ENCODE measurements at regions not wholly inside any gene's neighbourhood (a gene's known extent, or its start where the extent isn't known, plus 50 kb on each side); places are given as distances from the start of the nearest gene placed in this dataset.
A peak's percentile ranks its signal among the peaks of the same experiment; 100 is the strongest.
"Not testable (repeated sequence)": the region's sequence is repeated elsewhere in the genome, so short reads cannot be mapped to it uniquely, and the experiment has no call there.

DNA sequence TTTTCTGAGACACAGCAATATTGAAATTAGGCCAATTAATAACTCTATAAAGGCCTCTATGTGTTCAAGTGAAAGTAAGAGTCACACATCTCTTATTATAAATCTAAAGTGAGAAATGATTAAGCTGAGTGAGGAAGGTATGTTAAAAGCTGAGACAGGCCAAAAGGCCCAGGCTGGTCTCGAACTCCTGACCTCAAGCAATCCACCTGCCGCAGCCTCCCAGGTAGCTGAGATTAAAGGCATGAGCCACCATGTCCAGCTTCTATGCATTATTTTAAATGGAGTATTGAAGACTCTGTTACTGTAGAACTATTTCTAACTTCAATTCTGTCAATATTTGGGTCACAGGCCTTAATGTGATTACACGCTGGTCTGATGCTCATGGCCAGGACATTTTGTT lies 1706.9 kb downstream of the SPATA31A7 start:
- H3K4me3 Mint-ChIP-seq, H3K9me3 Mint-ChIP-seq, H3K36me3 Mint-ChIP-seq, H3K4me1 Mint-ChIP-seq, H3K27ac Mint-ChIP-seq, H3K27me3 Mint-ChIP-seq: not testable (repeated sequence)

DNA sequence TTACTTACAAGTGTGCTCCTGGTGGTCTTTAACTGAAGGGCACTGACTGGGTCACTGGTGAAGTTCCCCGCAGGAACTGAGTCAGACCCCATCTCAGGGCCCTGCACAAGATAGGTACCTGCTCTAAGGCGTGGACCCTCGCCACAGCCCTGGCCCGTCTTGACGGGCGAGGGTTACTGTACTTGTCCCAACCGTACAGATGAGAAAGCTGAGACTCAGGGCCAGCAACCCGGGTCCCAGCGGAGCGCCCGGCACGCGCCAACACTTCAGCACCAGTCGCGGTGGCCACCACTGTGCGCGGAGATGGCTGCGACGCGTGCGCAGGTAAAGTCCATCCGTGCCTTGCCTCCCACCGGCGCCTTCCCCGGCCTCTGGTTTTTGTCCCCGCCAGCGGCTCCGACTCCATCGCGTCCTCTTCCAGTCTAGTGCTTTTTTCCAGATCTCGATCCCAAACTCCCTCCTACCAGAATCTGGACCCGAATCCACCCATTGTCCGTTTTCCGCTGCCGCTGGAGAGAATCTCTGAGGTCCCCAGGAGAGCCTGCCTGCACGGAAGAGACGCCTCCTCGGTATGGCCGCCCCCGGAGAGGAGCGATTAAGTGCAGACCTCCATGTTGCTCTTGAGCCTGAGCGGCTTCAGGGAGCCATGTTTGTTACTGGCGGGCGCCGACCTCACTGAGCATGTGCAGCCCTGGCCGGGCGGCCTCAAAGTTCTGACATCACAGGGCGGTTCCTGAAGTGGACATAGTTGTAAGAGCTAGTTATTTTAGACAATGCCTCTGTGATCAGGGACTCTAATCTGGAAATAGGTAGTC lies 1707.8 kb downstream of the SPATA31A7 start:
- not testable (repeated sequence) for H3K9me3 Mint-ChIP-seq, H3K4me1 Mint-ChIP-seq, H3K27ac Mint-ChIP-seq, H3K27me3 Mint-ChIP-seq, H3K36me3 Mint-ChIP-seq
- peak overlapping the region; percentile 26 for H3K4me3 Mint-ChIP-seq

DNA sequence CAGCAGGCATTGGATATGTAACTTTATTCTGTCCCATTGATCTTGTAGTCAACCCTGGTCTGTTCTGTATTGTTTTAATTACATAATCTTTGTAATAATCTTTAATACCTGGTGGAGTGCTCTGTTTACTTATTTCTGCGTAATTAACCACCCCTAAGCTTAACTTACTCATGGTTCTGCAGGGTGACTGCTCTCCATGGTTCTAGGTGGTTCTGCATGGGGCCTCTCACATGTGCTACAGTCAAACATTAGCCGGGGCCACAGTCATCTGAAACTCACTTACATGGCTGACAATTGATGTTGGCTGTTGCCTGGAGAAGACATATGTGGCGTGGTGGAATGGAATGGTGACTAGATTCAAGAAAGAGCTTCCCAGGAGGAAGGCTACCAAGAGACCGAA lies 1709.8 kb downstream of the SPATA31A7 start:
- not testable (repeated sequence) for H3K36me3 Mint-ChIP-seq, H3K27me3 Mint-ChIP-seq, H3K4me3 Mint-ChIP-seq, H3K9me3 Mint-ChIP-seq, H3K4me1 Mint-ChIP-seq, H3K27ac Mint-ChIP-seq

DNA sequence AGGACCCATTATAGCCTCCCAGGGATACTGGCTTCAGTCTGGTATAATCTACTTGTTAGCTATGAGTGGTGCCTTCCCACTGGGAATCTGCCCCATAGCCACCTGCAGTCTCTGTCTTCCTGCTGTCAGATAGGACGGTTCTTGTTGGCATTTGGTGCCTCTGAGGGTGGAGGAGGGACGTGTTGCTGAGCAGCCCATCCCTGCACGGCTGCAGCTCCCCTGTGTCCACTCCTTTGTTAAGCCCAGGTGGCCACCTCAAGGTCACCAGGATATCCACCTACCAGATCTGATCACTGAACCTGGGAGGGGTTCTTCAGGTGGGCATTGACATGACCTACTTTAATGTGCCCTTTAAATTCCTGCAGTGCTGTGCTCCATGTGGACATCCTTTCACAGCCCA lies 1714.2 kb downstream of the SPATA31A7 start:
- not testable (repeated sequence) for H3K4me3 Mint-ChIP-seq, H3K27me3 Mint-ChIP-seq, H3K36me3 Mint-ChIP-seq, H3K9me3 Mint-ChIP-seq, H3K4me1 Mint-ChIP-seq, H3K27ac Mint-ChIP-seq

DNA sequence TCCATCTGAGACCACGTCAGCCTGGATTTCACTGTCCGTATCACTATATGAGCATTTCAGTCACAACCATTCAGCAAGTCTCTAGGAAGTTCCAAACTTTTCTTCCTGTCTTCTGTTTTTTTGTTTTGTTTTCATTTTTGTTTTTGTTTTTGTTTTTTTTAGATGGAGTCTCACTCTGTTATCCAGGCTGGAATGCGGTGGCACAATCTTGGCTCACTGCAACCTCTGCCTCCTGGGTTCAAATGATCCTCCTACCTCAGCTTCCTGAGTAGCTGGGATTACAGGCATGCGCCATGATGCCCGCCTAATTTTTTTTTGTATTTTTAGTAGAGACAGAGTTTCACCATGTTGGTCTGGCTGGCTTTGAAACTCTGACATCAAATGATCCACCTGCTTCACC lies 1715.9 kb downstream of the SPATA31A7 start:
- H3K36me3 Mint-ChIP-seq, H3K27me3 Mint-ChIP-seq, H3K4me3 Mint-ChIP-seq, H3K9me3 Mint-ChIP-seq, H3K4me1 Mint-ChIP-seq, H3K27ac Mint-ChIP-seq: not testable (repeated sequence)

DNA sequence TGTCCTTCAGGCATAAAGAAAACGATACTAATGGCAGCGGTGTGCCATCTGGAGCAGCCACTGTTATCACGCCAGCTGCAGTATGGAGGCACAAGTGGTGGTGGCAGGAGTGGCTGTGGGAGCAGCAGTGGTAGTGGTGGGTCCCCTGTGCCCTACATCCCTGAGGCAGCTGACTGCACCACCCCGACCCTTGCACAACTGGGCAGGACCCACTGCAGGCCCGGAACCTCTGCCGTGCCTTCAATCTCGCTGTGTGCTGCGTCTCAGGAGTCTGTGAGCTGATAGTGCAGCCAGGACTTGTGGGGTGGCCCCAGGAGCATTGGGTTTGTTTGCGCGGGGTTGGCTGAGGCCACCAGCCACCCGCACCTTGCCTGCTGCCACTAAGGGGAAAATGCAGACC lies 1718.0 kb downstream of the SPATA31A7 start:
- H3K9me3 Mint-ChIP-seq, H3K36me3 Mint-ChIP-seq, H3K4me3 Mint-ChIP-seq: not testable (repeated sequence)

DNA sequence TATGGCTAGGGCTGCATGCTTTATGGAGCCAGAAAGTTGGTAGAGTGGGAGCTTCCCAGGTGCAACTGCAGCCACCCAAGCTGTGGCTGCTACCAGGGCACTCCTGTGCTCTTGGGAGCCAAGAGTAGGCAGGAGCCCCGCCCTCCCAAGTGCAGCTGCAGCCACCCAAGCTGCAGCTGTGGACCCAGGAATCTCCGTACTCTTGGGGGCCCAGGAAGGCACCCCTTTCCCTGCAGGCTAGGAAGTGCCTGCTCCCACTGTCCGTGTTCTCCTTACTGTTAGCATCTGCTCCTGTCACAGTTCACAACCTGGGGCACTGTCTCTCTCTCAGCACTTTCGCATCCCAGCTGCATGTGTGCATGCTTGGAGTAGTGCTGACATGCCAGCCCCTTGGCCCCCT lies 1718.4 kb downstream of the SPATA31A7 start:
- not testable (repeated sequence) for H3K36me3 Mint-ChIP-seq, H3K4me1 Mint-ChIP-seq, H3K9me3 Mint-ChIP-seq, H3K4me3 Mint-ChIP-seq, H3K27ac Mint-ChIP-seq, H3K27me3 Mint-ChIP-seq

More for the DNA sequence above, 1718.0 kb downstream of the SPATA31A7 start:
- not testable (repeated sequence) for H3K27ac Mint-ChIP-seq, H3K4me1 Mint-ChIP-seq, H3K27me3 Mint-ChIP-seq

DNA sequence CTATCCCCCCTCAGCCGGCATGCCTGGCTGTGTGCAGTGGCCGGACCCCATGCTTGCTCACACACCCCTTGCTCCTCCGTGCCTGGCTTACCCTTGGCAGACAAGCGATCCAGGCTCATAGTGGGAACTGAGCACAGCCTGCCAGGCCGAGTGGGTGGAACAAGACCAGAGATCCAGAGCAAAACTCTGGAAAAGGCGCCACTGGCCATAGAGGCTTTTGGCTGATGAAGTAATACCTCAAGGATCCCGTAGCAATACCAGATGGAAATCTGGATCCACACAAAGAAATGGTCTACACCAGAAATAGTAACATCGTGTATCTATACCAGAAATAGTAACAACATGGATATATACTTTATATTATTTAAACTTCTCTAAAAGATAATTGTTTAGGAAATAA lies 1719.6 kb downstream of the SPATA31A7 start:
- not testable (repeated sequence) for H3K27ac Mint-ChIP-seq, H3K4me1 Mint-ChIP-seq, H3K36me3 Mint-ChIP-seq, H3K4me3 Mint-ChIP-seq, H3K9me3 Mint-ChIP-seq, H3K27me3 Mint-ChIP-seq

DNA sequence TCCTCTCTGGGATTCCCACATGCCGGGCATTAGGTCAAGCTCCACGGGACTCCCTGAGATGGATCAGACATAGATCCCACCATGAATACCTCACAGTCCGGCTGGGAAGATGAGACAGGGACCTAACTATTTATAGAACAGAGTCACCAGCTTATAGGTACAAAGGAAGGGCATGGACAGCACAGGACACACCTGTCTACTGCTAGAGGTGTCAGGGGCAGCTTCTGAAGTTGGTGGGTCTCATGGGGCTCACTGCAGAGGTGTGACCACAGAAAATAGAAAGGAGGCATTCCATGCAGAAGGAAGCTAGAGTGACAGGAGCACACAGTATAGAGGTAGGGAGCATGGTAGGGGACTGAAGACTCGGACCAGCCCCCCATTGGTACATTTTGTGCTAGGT lies 1722.4 kb downstream of the SPATA31A7 start:
- H3K36me3 Mint-ChIP-seq, H3K27ac Mint-ChIP-seq, H3K9me3 Mint-ChIP-seq, H3K4me3 Mint-ChIP-seq, H3K27me3 Mint-ChIP-seq, H3K4me1 Mint-ChIP-seq: not testable (repeated sequence)

DNA sequence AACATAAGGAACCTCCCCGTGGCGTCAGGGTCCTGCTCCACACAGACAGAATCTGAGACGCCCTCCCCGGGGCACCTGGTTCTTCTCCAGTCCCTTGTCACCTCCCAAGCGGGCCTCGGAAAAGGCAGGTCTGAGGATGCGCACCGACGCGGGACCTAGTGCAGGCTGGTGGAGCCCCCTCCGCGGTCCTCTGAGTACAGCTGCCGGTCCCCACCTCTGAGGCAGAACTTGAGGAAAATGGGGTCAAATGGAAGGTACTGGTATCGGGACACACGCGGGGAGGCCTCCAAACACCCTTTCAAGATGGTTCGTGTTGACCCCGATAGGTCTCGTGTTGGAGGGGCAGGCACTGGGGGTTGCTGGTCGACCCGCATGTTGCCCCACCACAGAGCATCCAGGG lies 1725.3 kb downstream of the SPATA31A7 start:
- H3K4me1 Mint-ChIP-seq, H3K4me3 Mint-ChIP-seq: not testable (repeated sequence)

DNA sequence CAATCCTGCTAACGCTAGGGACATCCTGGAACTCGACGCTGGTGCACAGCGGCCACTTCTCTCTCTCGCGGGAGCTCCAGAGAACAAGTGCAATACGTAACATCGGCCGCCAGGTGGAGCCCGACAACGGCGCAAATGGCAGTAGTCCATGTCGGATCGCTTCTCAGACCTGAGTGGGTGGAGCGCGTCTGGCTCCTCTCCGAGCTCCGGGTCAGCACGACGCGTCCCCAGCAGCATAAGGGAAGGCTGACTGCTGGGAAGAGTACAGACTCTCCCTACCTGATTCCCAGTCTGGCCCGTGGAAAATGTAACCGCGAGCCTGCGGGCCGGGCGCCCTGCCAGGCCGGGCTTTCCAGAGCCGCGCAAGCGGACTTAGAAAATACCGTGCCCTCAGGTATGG lies 1725.8 kb downstream of the SPATA31A7 start:
- not testable (repeated sequence) for H3K4me1 Mint-ChIP-seq, H3K27me3 Mint-ChIP-seq, H3K9me3 Mint-ChIP-seq, H3K4me3 Mint-ChIP-seq, H3K27ac Mint-ChIP-seq, H3K36me3 Mint-ChIP-seq

More for the DNA sequence above, 1725.3 kb downstream of the SPATA31A7 start:
- not testable (repeated sequence) for H3K36me3 Mint-ChIP-seq, H3K9me3 Mint-ChIP-seq, H3K27me3 Mint-ChIP-seq, H3K27ac Mint-ChIP-seq

DNA sequence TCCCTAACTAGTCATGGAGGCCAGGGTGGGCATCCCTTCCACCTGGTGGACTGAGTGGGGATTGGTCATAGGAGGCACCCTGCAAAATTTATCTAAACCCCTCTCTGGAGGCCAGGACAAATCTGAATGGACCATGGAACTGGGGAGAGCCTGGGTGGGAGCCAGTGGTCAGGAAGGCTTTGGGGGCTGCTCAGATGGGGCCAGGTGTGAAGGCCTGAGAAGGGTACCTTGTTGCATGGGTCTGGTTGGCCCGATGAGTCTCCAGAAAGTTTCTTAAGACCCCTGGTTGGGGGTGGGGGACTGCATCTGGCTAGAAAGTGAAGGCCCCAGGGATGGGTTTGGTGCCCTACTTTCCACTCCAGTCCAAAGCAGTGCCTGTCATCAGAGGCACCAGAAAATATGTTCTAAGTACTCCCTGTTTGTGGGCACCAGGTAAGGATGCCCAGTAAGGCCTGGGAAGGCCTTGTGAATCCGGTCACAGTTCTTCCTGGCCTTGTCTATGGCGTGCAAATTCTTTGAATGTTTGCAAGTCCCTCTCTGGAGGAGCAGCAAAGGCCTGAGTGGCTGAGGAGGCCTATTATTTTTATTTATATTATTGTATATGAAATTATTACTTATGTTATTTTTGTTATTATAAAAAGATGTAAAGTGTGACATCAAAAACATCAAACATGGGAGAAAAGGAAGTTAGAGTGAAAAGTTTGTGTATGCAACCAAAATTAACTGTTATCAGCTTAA lies 1729.0 kb downstream of the SPATA31A7 start:
- not testable (repeated sequence) for H3K4me3 Mint-ChIP-seq, H3K4me1 Mint-ChIP-seq, H3K27me3 Mint-ChIP-seq, H3K27ac Mint-ChIP-seq, H3K9me3 Mint-ChIP-seq, H3K36me3 Mint-ChIP-seq

DNA sequence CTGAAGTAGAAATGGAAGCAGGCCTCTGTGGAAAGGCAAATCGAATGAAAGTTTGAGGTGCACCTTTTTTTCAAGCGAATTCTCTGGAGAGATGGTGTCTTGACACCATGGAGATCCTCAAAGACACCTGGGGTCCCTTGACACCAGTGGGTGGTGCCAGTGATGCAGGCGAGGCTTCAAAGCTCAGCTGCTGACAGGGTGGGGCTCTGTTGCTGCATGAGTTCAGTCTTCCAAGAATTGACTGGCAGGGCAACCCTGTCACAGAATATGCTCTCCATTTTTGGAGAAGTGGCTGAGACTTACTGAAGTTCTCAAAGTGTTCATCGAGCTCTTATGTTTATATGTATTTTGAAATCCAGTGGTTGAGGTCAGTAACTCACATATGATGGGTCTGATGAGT lies 1741.6 kb downstream of the SPATA31A7 start:
- H3K4me3 Mint-ChIP-seq, H3K4me1 Mint-ChIP-seq, H3K27me3 Mint-ChIP-seq, H3K27ac Mint-ChIP-seq, H3K9me3 Mint-ChIP-seq, H3K36me3 Mint-ChIP-seq: not testable (repeated sequence)

DNA sequence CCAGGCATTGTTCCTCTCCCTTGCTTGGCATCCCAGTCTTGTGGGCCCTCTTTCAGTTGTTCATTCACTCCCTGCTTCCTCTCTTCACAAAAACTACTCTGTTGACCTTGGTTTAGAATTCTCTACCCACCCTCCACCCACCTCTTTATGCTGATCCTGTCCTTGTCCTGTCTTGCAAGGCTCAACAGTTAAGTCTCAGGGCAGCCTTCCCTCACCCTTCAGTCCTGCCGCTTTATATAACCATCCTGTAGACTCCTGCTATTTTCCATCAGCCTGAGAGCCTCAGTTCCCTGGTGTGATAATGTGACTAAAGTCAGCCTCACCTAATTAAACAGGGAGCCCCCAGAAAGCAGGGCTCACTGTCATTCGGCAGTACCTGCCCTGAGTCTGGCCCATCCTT lies 1763.0 kb downstream of the SPATA31A7 start:
- H3K4me1 Mint-ChIP-seq, result not testable (repeated sequence)

More for the DNA sequence above, 1763.0 kb downstream of the SPATA31A7 start:
- not testable (repeated sequence) for H3K27ac Mint-ChIP-seq, H3K4me3 Mint-ChIP-seq, H3K9me3 Mint-ChIP-seq, H3K27me3 Mint-ChIP-seq, H3K36me3 Mint-ChIP-seq
